HG03342 (cell line): ENCODE measurements at regions not wholly inside any gene's neighbourhood (a gene's known extent, or its start where the extent isn't known, plus 50 kb on each side); places are given as distances from the start of the nearest gene placed in this dataset.
"Not testable (repeated sequence)": the region's sequence is repeated elsewhere in the genome, so short reads cannot be mapped to it uniquely, and the experiment has no call there.

ENCODE experiments used
- ATAC-seq: cut with Tn5 transposase; IDR thresholded peaks from one replicate; pipeline ENCODE4 v1.9.1; 2021; ENCODE audit warnings: mild to moderate bottlenecking, moderate library complexity; ENCODE audit not compliant: unreplicated experiment

GRCh38 chr13:31515427-31515826 lies 223.9 kb upstream of the RXFP2 start:
- no peak for ATAC-seq

- no peak for ATAC-seq
Observed at GRCh38 chr13:31517599-31517998, 221.7 kb upstream of the RXFP2 start.

GRCh38 chr13:31518645-31519044 lies 220.7 kb upstream of the RXFP2 start:
- no peak for ATAC-seq

- no peak for ATAC-seq
Observed at GRCh38 chr13:31521435-31521834, 217.9 kb upstream of the RXFP2 start.

GRCh38 chr13:31522396-31522795 lies 216.9 kb upstream of the RXFP2 start:
- no peak for ATAC-seq

- ATAC-seq, result no peak
Observed at GRCh38 chr13:31528176-31528575, 211.2 kb upstream of the RXFP2 start.

GRCh38 chr13:31528758-31529157 lies 210.6 kb upstream of the RXFP2 start:
- ATAC-seq, result no peak

GRCh38 chr13:31530922-31531321 lies 208.4 kb upstream of the RXFP2 start:
- ATAC-seq, result no peak

GRCh38 chr13:31537052-31537451 lies 202.3 kb upstream of the RXFP2 start:
- ATAC-seq, result no peak

- no peak for ATAC-seq
Observed at GRCh38 chr13:31538067-31539042, 201.0 kb upstream of the RXFP2 start.

GRCh38 chr13:31540281-31540680 lies 199.0 kb upstream of the RXFP2 start:
- no peak for ATAC-seq

GRCh38 chr13:31543190-31543589 lies 196.1 kb upstream of the RXFP2 start:
- no peak for ATAC-seq

- ATAC-seq, result no peak
Observed at GRCh38 chr13:31545616-31546015, 193.7 kb upstream of the RXFP2 start.

GRCh38 chr13:31556376-31556775 lies 182.9 kb upstream of the RXFP2 start:
- no peak for ATAC-seq

- ATAC-seq, result not testable (repeated sequence)
Observed at GRCh38 chr13:31584221-31584620, 155.1 kb upstream of the RXFP2 start.

GRCh38 chr13:31587698-31588266 lies 151.5 kb upstream of the RXFP2 start:
- ATAC-seq, result no peak

- no peak for ATAC-seq
Observed at GRCh38 chr13:31588316-31588715, 151.0 kb upstream of the RXFP2 start.

- ATAC-seq, result no peak
Observed at GRCh38 chr13:31588893-31589292, 150.4 kb upstream of the RXFP2 start.

GRCh38 chr13:31591642-31592233 lies 147.6 kb upstream of the RXFP2 start:
- ATAC-seq, result no peak

GRCh38 chr13:31594056-31594455 lies 145.3 kb upstream of the RXFP2 start:
- ATAC-seq, result no peak

GRCh38 chr13:31595563-31595962 lies 143.8 kb upstream of the RXFP2 start:
- ATAC-seq, result no peak

- no peak for ATAC-seq
Observed at GRCh38 chr13:31598990-31599389, 140.3 kb upstream of the RXFP2 start.
